ENCODE measurements at regions not wholly inside any gene's neighbourhood (a gene's known extent, or its start where the extent isn't known, plus 50 kb on each side); places are given as distances from the start of the nearest gene placed in this dataset.
"Not testable (repeated sequence)": the region's sequence is repeated elsewhere in the genome, so short reads cannot be mapped to it uniquely, and the experiment has no call there.

GRCh38 chr17:31798205-31798724 is 60.8 kb downstream of the COPRS start:
- H3K4me1 ChIP-seq, result peaks cover 0 to 15% (median 9%) of the 10 kb centered on the region in 10 experiments; a peak in 7 of 20 replicates
- TF ChIP-seq Cebpa-rat (IDR thresholded peaks at IDR 0.05), result no peak
- H3K4me2 ChIP-seq, result no peak overlapping the region
- no peaks in the 10 kb centered on the region for H3K36me3 ChIP-seq
- H4K20me1 ChIP-seq, result no peaks in the 10 kb centered on the region
- H3K4me3 ChIP-seq, result no peak overlapping the region
- H3K27me3 ChIP-seq, result no peaks in the 10 kb centered on the region
- H3K27ac ChIP-seq, result no peak overlapping the region
- H3K9ac ChIP-seq, result no peak overlapping the region
- H3K9me3 ChIP-seq (replicated peaks in 1 of 11), result no peaks in the 10 kb centered on the region

GRCh38 chr17:31795941-31796340 is 63.1 kb downstream of the COPRS start:
- not testable (repeated sequence) for H3K4me2 ChIP-seq; H3K27ac ChIP-seq; H3K27me3 ChIP-seq; H3K4me3 ChIP-seq; H3K9me3 ChIP-seq (replicated peaks in 1 of 11); H3K9ac ChIP-seq; H3K36me3 ChIP-seq; H4K20me1 ChIP-seq
- peaks cover 0 to 15% (median 9%) of the 10 kb centered on the region in 10 experiments; a peak in 15 of 20 replicates for H3K4me1 ChIP-seq

GRCh38 chr17:31794111-31794510 is 64.9 kb downstream of the COPRS start:
- no peak for TF ChIP-seq Cebpa-rat (IDR thresholded peaks at IDR 0.05)
- Histone ChIP-seq H4K20me1 (no peaks in the 10 kb centered on the region), H3K4me1 (peaks cover 0 to 26% (median 18%) of the 10 kb centered on the region in 10 experiments; a peak in 16 of 20 replicates), H3K27me3 (no peaks in the 10 kb centered on the region), H3K36me3 (no peaks in the 10 kb centered on the region), H3K4me2 (no peak overlapping the region), H3K4me3 (no peak overlapping the region), H3K27ac (no peak overlapping the region), H3K9ac (no peak overlapping the region), H3K9me3 (replicated peaks in 1 of 11) (no peaks in the 10 kb centered on the region)

GRCh38 chr17:31793634-31794033 is 65.4 kb downstream of the COPRS start:
- H3K36me3 ChIP-seq; H3K27ac ChIP-seq; H3K4me2 ChIP-seq; H3K9ac ChIP-seq; H3K9me3 ChIP-seq (replicated peaks in 1 of 11); H3K27me3 ChIP-seq; H3K4me3 ChIP-seq; H4K20me1 ChIP-seq: not testable (repeated sequence)
- H3K4me1 ChIP-seq, result peaks cover 0 to 26% (median 18%) of the 10 kb centered on the region in 10 experiments; a peak in 16 of 20 replicates

GRCh38 chr17:31792007-31792585 is 66.9 kb downstream of the COPRS start:
- Histone ChIP-seq H3K36me3 (no peaks in the 10 kb centered on the region), H3K9me3 (replicated peaks in 1 of 11) (no peaks in the 10 kb centered on the region), H3K27me3 (no peaks in the 10 kb centered on the region), H3K27ac (no peak overlapping the region), H3K4me1 (peaks cover 6 to 26% (median 19%) of the 10 kb centered on the region in 10 experiments), H3K4me3 (no peak overlapping the region), H4K20me1 (no peaks in the 10 kb centered on the region), H3K4me2 (peak overlapping the region in 9 of 11 experiments; percentile 15 to 46 (median 31); a peak in 14 of 22 replicates), H3K9ac (no peak overlapping the region)
- TF ChIP-seq Cebpa-rat (IDR thresholded peaks at IDR 0.05), result no peak

- Histone ChIP-seq H3K9me3 (replicated peaks in 1 of 11) (no peaks in the 10 kb centered on the region), H3K36me3 (no peaks in the 10 kb centered on the region), H3K9ac (no peak overlapping the region), H3K4me3 (no peak overlapping the region), H3K4me2 (peak overlapping the region in 9 of 11 experiments; percentile 22 to 51 (median 42); a peak in 17 of 22 replicates), H3K27ac (no peak overlapping the region), H3K4me1 (peaks cover 6 to 26% (median 19%) of the 10 kb centered on the region in 10 experiments), H4K20me1 (no peaks in the 10 kb centered on the region), H3K27me3 (no peaks in the 10 kb centered on the region)
- TF ChIP-seq Cebpa-rat (IDR thresholded peaks at IDR 0.05), result no peak
Measured at GRCh38 chr17:31789707-31790505, 69.1 kb downstream of the COPRS start.

GRCh38 chr17:31788956-31789355 is 70.1 kb downstream of the COPRS start:
- H3K9me3 ChIP-seq (replicated peaks in 1 of 11), result no peaks in the 10 kb centered on the region
- no peaks in the 10 kb centered on the region for H3K27me3 ChIP-seq
- H3K27ac ChIP-seq, result no peak overlapping the region
- no peak overlapping the region for H3K9ac ChIP-seq
- no peak overlapping the region for H3K4me2 ChIP-seq
- no peak overlapping the region for H3K4me3 ChIP-seq
- H4K20me1 ChIP-seq, result no peaks in the 10 kb centered on the region
- TF ChIP-seq Cebpa-rat (IDR thresholded peaks at IDR 0.05), result no peak
- peaks cover 6 to 26% (median 19%) of the 10 kb centered on the region in 10 experiments for H3K4me1 ChIP-seq
- no peaks in the 10 kb centered on the region for H3K36me3 ChIP-seq

- no peaks in the 10 kb centered on the region for H3K27me3 ChIP-seq
- no peaks in the 10 kb centered on the region for H4K20me1 ChIP-seq
- H3K36me3 ChIP-seq, result no peaks in the 10 kb centered on the region
- H3K27ac ChIP-seq, result no peak overlapping the region
- H3K9me3 ChIP-seq (replicated peaks in 1 of 11), result no peaks in the 10 kb centered on the region
- H3K4me2 ChIP-seq, result peak overlapping the region in 2 of 11 experiments; percentile 24 to 32; a peak in 1 of 22 replicates
- H3K4me3 ChIP-seq, result no peak overlapping the region
- no peak for TF ChIP-seq Cebpa-rat (IDR thresholded peaks at IDR 0.05)
- H3K9ac ChIP-seq, result no peak overlapping the region
- peaks cover 6 to 26% (median 19%) of the 10 kb centered on the region in 10 experiments for H3K4me1 ChIP-seq
Measured at GRCh38 chr17:31788571-31788946, 70.5 kb downstream of the COPRS start.

GRCh38 chr17:31787857-31788570 is 71.0 kb downstream of the COPRS start:
- Histone ChIP-seq H4K20me1 (no peaks in the 10 kb centered on the region), H3K9me3 (replicated peaks in 1 of 11) (no peaks in the 10 kb centered on the region), H3K27ac (no peak overlapping the region), H3K4me3 (no peak overlapping the region), H3K4me1 (peaks cover 6 to 26% (median 19%) of the 10 kb centered on the region in 10 experiments), H3K4me2 (peak overlapping the region in 3 of 11 experiments; percentile 12 to 32 (median 24); a peak in 3 of 22 replicates), H3K9ac (no peak overlapping the region), H3K36me3 (no peaks in the 10 kb centered on the region), H3K27me3 (no peaks in the 10 kb centered on the region)
- TF ChIP-seq Cebpa-rat (IDR thresholded peaks at IDR 0.05), result no peak

All from BLaER1 treated with 17β-estradiol and CSF1 and Interleukin-3, amounts not matched to agents 10 nM and 100 nM (cell line).